ENCODE measurements at regions not wholly inside any gene's neighbourhood (a gene's known extent, or its start where the extent isn't known, plus 50 kb on each side); places are given as distances from the start of the nearest gene placed in this dataset.

- no peak for DNase-seq
Measured at GRCh38 chr5:167892352-167893115, 398.9 kb upstream of the WWC1 start.

DNA sequence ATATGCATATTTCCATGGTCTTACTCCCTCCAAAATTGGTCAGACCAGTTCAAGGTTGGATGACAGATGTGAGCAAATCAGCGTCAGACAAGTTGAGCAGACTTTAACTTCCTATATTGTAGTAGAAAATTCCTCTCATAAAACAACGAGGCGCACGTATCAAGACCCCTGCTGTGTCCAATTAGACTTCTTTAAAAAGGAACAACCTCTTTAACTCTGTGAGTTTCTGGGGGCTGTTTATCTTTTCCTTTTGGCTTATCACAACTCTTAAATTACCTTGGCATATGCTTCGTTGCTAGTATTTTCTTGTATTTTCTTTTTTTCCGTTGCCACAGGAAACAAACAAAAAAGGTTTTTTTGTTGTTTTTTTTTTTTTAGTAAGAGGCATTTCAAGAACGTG is 398.2 kb upstream of the WWC1 start:
- no peak for DNase-seq

DNA sequence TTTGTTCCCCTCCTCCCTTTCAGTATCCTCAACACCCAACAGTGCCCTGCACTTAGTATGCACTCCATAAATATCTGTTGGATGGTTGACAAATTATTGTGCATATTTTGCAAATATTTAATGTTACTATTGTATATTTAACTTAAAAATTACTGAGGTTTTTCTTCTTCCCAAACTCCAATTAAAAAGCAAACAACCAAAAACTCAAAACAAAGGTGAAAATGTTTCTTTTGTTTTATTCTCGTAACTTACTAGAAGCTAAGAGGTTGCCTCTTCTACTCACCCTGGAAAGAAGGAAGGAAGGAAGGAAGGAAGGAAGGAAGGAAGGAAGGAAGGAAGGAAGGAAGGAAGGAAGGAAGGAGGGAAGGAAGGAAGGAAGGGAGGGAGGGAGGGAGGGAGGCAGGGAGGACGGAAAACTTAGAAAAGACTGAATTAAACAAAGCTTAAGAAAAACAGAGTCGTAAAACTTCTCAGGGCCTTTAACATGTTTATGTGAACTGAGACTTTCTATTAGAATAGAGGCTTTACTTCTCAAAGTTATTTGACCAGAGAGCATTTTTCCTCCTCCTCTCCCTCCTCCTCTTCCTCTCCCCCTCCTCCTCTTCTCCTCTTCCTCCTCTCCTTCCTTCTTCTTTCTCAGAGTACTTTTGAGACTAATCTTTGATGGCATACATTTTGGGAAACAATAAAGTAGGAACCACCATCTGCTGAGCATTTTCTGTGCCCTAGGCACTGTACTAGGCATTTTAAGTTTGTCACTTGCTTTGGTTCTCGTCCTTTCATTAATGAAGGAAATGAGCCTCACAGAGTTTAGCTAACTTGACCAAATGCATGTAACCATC is 396.6 kb upstream of the WWC1 start:
- DNase-seq, result no peak

DNA sequence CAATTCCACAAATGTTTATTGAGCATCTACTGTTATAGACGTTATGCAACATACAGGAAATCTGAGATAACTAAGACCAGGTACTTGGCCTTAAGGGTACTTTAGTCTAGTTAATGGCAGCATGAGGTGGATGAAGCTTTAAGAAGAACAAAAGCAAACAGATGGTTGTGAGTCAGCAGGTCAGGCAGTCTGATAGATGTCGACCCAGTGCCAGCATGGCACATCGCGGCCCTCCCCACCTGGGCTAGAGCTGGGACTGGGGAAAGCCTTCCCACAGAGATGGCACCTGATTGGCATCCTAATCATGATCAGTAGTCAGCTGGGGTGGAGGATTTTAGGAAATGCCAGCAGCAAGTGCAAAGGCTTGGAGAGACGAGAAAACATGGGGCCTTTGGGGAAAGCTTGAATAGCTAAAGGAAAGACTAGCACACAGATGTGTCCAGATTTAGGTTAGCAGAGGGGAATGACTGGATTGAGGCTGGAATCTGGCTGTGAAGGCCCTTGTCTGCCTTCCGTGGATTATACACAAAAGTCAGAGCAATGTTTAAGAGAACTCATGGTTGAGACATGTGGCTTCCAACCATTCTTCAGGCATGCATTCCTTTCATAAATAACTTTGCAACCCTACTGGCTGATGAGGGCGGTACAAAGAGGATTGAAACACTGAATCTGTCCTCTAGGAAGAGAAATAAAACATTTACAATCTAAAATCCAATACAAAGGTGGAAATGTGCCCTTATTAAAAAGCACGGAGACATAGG is 395.4 kb upstream of the WWC1 start:
- no peak for DNase-seq

GRCh38 chr5:167896814-167897213 is 394.6 kb upstream of the WWC1 start:
- DNase-seq, result no peak

DNA sequence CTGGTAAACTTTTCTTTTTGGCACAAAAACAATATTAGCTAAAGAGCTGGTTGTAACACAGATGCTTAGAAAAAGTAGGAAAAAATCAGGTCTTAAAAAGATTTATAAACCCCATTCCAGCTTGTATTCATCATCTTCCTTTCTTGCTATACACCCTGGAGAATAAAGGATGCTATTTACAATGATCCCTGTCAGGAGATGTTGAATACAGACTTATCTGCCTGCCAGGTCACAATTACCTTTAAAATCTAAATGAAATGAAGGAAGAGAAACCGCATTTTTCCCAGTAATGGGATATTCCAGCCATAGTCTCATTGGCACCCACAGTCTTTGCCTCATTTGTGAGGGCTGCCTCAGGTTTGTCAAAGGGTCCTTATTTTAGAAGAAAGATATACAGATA is 394.1 kb upstream of the WWC1 start:
- DNase-seq, result no peak

DNA sequence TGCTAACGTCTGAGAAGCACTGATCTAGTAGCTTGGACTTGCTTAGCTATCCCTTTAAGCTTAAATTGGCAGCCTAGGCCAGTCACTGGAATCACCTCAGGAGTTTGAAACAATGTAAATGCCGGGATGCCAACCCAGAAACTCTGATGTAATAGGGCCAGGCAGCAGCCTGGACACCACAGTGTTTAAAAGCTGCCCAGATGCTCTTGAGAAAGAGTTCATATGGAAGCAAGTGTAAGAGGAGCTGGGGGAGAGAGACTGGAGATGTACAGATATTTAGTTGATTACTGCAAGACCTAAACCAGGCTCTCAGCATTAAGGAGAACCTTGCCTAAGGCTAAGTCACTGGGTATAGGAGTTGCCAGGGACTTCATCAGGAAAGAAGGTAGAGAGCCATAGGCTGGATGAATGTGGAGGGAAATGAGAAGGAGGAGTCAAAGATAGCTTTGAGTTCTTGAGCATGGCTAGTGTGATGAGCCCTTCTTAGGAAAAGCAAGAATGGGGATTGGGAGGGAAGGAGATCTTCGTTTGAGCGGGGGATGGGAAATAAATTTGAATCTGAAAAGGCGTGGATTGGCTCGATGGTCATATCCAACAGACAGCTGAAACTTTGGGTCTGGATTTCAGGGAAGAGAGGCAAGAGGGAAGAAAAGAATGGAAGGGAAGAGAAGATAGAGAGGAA is 392.9 kb upstream of the WWC1 start:
- no peak for DNase-seq

DNA sequence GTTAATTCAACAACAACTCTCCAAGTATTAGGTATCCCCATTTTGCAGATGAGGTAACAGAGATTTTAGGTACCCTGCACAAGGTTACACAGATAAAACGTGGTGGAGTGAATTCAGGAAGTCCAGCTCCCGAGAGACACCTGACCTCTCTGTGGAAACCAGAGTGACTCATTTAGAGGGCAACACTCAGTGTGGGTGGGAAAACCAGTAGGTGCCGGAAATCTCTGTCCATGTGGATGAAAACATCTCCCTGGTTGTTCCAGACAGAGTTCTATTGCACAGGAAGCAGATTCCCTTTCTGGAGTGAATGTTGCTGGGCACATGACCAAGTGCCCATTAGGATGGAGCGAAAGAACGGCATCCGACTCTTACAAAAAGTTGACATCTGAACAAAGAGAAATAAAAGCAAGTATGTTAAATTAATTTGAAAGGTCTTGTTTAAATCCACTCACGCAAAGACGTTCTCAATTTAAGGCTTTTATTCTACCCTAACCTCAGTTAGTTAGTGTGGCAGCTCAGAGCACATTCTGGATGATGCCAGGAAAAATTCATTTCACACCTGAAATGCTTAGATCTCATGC is 391.9 kb upstream of the WWC1 start:
- no peak for DNase-seq

- no peak for DNase-seq
Measured at GRCh38 chr5:167900340-167900935, 391.0 kb upstream of the WWC1 start.

GRCh38 chr5:167902298-167902697 is 389.1 kb upstream of the WWC1 start:
- DNase-seq, result no peak

GRCh38 chr5:167903243-167903642 is 388.2 kb upstream of the WWC1 start:
- DNase-seq, result no peak

DNA sequence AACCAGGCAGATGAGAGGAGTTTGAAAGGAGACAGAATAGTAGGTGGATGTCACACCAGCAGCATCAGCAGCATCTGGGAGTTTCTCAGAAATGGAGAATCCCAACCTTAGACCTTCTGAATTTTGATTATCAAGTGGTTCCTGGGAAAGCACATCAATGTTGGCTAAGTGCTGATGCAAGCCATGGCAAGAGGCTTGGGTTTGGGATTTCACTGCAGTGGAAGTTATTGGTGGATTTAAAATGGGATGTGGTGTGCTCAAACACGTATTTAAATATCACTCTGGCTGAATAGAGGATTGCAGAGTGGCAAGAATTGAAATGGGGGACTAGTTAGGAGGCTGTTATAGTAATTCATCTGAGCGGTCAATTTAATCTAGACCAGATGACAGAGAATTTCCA is 387.8 kb upstream of the WWC1 start:
- DNase-seq, result no peak

DNA sequence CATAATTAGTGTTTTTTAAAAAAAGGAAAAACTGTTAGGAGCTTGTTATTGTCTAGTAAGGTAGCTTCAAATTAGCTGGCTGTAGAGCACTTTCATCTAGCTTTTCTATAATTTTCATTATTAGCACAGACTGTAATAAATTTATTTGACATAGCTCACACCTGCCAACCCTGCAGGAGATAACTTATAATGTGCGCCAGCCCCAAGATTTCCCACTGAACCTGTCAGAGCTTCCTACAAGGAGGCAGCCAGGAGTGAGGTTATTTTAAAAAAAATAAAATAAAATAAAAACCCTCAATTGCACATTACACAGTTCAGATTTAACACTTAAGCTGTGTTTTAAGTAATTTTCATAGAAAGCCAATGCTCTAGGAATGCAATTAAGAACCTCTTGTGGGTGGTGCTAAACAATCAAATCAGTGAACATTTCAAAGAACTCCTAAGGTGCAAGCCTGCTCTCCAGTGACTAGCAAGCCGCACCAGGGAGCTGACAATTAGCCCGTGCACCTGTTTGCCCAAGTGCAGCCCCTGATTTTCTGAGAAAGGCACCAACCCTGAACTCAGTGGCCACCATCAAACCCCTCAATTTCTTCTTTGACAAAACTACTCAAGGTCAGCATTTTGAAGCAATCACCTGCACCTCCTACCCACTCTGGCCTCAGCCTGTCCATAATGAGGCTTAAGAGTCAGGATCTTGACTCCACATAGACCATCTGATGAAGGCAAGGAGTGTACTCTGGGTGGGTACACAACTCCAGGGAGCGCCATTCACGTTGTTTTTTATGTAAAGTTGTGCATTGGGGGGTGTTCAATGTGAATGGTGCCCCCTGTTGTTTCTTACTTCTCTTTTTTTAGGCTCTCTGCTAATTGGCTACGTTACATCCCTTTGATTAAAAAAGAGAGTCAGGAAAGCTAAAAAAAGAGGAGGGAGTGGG is 385.3 kb upstream of the WWC1 start:
- no peak for DNase-seq

GRCh38 chr5:167908606-167909005 is 382.8 kb upstream of the WWC1 start:
- no peak for DNase-seq

DNA sequence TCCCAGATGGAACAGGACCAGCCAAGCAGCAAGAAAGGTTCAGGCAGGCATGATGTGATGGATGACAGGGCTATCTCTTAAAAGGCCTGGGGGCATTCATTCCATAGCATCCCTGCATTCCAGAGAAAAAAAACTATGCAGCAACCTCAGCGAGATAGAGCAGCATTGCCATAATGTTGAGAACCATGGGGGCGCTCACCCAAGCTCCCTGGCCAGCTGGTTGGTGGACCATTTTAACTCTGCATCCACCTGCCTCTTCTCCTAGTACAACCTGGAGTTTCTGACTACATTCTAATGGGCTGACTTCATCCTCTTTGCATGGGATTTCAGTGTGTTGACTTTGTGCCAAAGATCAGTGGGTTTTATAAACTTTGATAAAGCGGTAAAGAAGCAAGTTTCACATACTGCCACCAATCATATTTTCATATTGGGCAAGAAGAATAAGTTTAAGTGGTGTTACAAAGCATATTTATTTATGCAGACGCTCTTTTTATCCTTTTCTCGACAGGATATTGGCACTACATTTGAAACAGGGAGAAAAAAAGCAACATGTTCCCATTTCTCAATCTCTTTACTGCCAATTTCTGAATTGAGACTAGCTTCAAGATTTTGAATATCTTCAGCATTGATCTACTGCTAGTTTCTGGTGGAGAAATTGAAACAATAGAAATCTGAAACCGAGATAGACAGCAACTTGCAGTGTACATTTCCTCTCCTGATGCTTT is 378.3 kb upstream of the WWC1 start:
- DNase-seq, result no peak

DNA sequence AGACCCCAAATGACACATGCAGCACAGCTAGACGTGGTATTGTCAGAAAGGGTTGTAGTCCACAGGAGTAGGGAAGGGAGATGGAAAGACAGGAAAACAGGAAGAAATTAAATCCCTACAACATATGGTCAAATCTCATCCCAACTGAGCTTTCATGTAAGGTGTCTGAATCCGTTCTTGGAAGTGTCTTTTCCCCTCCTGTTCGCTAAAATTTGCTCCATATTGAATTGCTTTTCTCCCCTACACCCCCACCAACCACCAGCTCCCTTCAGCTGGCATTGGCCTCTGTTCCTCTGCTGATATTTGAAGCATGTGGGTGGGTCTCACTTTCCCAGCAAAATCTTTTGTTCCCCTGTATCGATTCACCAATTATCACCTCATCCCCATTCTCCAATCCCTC is 376.2 kb upstream of the WWC1 start:
- DNase-seq, result no peak

DNA sequence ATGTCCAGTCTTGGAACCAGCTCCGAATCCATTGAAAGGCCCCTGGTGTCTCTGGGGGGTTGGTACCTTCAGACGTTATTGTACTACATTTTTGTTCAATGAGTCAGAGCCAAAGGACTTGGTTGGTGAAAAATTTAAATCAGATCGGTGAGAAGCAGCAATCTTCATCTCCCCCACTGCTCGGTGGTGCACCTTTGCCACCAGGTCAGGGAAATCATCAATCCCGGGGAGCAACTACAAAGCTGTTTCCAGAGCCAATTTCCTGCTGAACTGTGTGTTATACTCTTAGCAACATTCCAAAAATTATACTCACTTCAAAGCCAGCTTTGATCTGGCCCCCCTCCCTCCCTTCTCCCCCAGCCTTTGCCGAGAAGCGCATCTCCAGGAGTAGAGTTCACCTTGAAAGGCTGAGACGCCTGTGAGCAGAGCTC is 375.2 kb upstream of the WWC1 start:
- no peak for DNase-seq

DNA sequence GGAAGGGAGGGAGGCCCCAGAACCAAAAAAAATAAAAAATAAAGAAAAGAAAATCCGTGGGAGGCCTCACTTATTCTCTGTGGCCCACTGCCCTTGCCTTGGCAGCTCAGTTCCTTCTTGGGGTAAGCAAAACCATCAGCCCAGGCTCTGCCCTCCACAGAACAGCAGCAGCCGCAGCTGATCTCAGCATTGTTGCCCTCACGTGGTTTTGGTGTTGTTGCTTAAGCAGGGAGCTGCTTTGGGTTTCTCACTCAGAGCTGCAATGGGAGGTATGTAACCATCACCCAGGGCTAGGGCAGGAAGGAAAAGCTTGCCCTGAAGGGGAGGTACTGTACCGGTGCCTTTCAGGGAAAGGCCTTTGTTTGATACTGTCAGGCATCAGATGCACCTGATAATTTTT is 374.7 kb upstream of the WWC1 start:
- no peak for DNase-seq

DNA sequence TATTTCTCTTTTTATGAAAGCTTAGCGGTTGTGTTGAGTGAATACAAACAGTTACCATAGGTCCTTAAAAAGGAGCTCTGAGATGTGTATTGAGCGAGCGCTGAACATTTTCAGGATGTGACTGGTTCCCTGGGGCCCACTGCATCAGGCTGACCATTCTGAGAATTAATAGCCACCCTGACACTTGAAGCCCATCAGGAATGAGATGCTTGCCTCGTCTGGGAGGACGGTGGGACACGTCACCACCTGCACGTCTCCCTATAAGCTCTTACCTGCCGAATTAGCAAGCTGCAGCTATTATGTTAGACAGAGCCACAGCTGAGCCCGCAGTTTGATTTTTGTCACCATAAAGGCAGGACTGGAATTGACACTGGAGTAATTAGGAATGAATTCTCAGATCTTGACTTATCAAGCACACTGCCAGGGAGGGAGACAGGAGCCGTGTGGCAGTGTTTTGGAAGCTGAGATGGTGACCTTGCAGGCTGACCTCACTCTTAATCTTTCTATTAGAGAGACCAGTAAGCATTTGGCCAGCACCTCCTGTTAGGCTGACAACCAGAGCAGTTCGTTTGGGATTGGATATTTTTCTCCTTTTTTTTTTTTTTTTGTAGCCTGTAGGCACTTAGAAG is 373.1 kb upstream of the WWC1 start:
- DNase-seq, result no peak

Data from T-helper 2 cell (primary cell).